ENCODE measurements at regions not wholly inside any gene's neighbourhood (a gene's known extent, or its start where the extent isn't known, plus 50 kb on each side); places are given as distances from the start of the nearest gene placed in this dataset.

GRCh38 chr10:43715334-43715733, 66.7 kb upstream of the ZNF32 start:
- H3K4me3 ChIP-seq (ENCODE audit: low read depth, low read length): no peak overlapping the region

GRCh38 chr10:43712821-43713584, 64.3 kb upstream of the ZNF32 start:
- H3K4me3 ChIP-seq (ENCODE audit: low read depth, low read length): no peak overlapping the region

GRCh38 chr10:43710772-43711471, 62.2 kb upstream of the ZNF32 start:
- no peak overlapping the region for H3K4me3 ChIP-seq (ENCODE audit: low read depth, low read length)

- H3K4me3 ChIP-seq (ENCODE audit: low read depth, low read length): no peak overlapping the region
These were observed 59.6 kb upstream of the ZNF32 start for GRCh38 chr10:43708262-43708661.

- no peak overlapping the region for H3K4me3 ChIP-seq (ENCODE audit: low read depth, low read length)
These were observed 59.1 kb upstream of the ZNF32 start for GRCh38 chr10:43707770-43708169.

GRCh38 chr10:43706166-43706565, 57.5 kb upstream of the ZNF32 start:
- H3K4me3 ChIP-seq (ENCODE audit: low read depth, low read length): no peak overlapping the region

GRCh38 chr10:43703286-43703685, 54.6 kb upstream of the ZNF32 start:
- H3K4me3 ChIP-seq (ENCODE audit: low read depth, low read length): no peak overlapping the region

GRCh38 chr10:43702936-43703281, 54.2 kb upstream of the ZNF32 start:
- H3K4me3 ChIP-seq (ENCODE audit: low read depth, low read length): no peak overlapping the region

- H3K4me3 ChIP-seq (ENCODE audit: low read depth, low read length): no peak overlapping the region
These were observed 53.7 kb upstream of the ZNF32 start for GRCh38 chr10:43702213-43702935.

GRCh38 chr10:43701295-43701694, 52.6 kb upstream of the ZNF32 start:
- H3K4me3 ChIP-seq (ENCODE audit: low read depth, low read length): no peak overlapping the region

- no peak overlapping the region for H3K4me3 ChIP-seq (ENCODE audit: low read depth, low read length)
These were observed 51.6 kb upstream of the ZNF32 start for GRCh38 chr10:43700306-43700705.

- no peak overlapping the region for H3K4me3 ChIP-seq (ENCODE audit: low read depth, low read length)
These were observed 50.8 kb upstream of the ZNF32 start for GRCh38 chr10:43699516-43699915.

All from iPS-11a (cell line).